IPS DF 4.7 (cell line): ENCODE measurements at regions not wholly inside any gene's neighbourhood (a gene's known extent, or its start where the extent isn't known, plus 50 kb on each side); places are given as distances from the start of the nearest gene placed in this dataset.
"Not testable (repeated sequence)": the region's sequence is repeated elsewhere in the genome, so short reads cannot be mapped to it uniquely, and the experiment has no call there.

ENCODE experiments used
- DNase-seq: peaks from one replicate; pipeline ENCODE4 v3.0.0-alpha.2; 2013; ENCODE audit warnings: low spot score; ENCODE audit errors: extremely low read depth

DNA sequence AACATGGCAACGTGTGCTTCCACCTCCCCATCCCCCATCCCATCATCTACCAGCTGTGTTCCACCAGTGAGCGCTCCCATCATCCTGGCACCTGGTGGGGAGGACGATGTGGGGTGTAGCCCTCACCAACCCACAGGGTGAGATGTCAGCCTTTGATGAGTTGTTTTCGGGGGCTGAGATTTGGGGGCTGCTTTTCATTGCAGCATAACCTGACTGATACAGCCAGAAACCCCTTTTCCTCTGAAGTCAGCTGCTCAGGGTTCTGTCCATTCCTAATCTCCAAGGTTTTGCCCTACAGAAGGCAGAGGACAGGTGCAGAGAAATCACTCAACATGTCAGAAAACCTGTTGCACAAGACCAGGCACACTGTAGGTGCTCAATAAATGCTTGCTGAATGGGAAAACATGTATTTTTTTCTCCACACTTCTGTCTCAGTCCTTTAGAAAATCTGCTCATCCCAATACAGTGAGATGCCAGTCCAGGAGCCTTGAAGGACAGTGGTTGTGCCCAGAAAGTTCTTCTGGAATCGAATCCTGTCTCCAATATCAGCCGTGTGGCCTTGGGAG is 239.8 kb downstream of the RBM19 start:
- DNase-seq: no peak

DNA sequence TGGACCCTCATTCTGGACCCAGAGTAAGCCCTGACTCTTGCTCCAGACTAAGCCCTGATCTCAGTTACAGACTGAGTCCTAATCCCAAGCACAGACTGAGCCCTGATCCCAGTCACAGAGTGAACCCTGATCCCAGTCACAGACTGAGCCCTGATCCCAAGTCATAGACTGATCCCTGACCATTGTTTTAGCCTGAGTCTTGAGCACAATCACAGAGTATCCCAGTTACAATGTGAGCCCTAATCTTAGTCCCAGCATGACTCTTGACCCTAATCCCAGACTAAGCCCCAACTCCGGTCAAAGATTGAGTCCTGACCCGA is 240.6 kb downstream of the RBM19 start:
- DNase-seq: no peak

- DNase-seq: no peak
These were observed 241.2 kb downstream of the RBM19 start for GRCh38 chr12:113724794-113725556.

DNA sequence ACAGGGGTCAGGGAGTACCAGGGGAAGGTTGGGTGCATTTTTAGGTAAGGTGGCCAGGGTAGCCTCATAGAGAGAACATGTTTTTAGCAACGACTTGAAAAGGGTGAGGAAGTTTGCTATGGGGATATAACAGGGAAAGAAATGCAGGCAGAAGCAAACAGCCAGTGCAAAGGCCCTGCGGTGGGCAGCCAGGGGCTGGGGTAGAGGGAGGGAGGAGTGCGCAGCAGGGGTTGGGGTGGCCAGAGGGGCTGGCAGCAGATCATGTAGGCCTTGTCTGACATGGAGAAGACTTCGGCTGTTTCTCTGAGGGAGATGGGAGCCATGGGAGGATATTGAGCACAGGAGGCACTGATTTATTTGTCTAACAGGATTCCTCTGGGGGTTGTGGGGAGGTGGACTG is 242.5 kb downstream of the RBM19 start:
- DNase-seq: no peak

- no peak for DNase-seq
These were observed 243.4 kb downstream of the RBM19 start for GRCh38 chr12:113722747-113723146.

DNA sequence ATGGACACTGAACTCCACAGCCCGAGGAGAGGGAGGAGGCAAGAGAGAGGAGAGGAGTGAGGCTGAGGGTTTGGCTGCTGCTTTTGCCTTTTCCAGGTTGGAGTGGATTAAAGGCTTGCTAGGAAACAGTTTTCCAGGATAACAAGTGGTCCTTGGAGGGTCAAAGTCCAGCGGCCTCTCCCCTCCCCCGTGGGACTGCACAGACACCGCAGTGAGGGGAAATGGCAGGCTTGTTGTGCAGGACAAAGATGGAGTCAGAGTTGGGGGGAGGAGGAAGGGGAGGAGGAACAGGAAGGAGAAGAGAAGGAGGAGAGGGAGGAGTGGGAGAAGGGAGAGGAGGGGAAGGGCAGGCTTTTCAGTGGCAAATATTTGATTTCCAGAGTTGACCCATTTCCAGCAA is 245.5 kb downstream of the RBM19 start:
- no peak for DNase-seq

DNA sequence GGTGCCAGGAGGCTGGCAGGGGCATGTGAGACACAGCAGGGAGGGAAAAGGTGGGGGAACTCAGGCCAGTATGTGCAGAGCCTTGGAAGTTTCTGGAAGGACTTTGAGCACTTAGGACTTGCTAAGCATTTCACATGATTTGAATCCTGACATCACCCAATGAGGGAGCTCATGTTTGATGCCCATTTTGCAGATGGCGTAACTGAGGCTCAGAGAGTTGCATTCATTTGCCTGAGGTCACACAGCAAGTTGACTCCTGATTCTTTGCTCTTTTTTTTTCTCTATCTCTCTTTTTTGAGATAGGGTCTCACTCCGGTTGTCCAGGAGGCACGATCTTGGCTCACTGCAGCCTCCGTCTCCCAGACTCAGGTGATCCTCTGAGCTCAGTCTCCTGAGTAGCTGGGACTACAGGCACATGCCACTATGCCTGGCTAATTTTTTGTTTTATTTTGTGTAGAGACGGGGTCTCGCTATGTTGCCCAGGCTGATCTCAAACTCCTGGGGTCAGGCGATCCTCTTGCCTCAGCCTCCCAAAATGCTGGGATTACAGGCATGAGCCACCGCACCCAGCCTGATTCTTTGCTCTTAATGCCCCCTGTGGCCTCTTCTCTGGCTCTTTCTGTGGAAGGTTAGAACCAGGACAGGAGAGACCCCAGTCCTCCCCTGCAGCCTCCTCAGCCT is 246.1 kb downstream of the RBM19 start:
- no peak for DNase-seq

DNA sequence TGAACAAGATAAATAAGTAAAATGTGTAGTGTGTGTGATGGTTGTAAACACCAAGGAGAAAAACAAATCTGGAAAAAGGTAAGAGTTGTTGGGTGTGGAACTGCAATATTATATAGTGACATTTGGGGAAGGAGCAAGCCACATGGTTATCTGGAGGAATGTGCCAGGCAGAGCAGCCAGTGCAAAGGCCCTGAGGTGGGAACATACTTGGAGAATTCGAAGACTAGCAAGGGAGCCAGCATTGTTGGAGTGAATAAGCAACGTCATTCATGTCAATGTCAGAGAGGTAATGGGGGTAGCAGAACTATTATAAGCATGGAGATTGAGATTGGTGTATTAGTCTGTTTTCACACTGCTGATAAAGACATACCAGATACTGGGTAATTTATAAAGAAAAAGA is 241.5 kb upstream of the LHX5 start:
- no peak for DNase-seq

GRCh38 chr12:113712481-113712880 is 240.8 kb upstream of the LHX5 start:
- no peak for DNase-seq

DNA sequence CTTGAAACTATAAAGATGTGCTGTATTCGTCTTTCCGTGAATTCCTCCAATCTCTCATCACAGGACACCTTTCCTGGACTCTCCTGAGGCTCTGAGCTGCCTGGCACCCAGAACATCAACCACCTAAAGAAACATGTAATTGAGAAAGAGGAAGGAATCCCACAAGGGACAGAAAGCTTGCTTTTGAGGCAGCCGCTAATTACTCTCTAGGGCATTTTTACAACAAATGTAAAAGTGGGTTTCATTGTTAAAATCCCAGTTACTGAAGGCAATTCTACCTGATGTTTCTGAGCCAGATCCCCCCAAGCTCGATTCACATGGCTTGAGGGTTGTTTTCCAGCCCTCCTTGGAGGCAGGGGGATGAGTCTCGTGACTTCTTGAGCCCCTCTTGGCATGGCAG is 238.5 kb upstream of the LHX5 start:
- no peak for DNase-seq

DNA sequence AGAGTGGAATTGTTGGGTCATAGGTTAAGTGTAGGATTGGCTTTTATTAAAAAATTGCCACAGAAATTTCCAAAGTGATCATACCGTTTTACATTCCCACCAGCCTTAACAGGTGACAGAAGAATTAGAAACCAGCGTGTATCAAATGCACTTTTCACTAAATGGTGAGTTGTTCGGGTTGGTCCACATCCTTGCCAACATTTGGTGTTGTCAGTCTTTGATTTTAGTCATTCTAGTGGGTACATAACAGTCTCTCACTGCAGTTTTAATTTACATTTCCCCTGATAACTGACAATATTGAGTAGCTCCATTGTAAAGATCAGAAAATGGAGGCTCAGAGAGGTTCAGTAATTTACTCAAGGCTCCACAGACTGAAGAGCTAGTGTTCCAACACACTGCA is 237.8 kb upstream of the LHX5 start:
- DNase-seq: no peak

DNA sequence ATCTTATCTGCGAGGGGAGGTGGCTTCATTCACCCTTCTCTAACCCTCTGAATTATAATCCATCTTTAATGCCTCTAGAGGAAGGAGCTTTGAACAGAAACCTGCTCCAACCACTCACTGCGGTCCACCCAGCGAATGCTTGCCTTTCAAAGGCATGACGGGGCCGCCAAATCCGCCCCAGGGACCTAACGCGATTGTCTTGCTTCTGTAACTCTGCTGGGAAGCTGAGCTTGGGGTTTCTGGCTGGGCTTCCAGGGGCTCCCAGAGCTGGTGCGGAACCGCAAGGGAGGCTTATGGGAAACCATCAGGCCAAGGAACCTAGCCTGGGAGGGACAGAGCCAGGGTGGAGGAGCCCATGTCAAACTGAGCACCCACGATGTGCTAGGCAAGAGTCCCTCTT is 231.2 kb upstream of the LHX5 start:
- no peak for DNase-seq

DNA sequence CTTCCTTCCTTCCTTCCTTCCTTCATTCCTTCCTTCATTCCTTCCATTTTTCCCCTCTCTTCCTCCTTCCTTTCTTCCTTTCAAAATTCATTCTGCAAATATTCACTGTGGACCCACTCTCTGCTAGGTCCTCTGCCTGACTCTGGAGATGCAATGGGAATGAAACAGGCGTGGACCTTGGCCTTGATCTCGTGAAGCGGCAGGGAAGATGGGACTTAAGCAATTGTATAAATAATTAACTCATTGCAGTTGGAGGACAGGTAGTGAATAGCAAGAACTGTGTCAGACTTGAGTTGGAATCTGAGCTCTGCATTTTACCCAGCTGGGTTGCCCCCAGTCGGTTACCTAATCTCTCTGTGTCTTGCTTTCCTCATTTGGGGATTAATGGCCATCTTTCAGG is 230.6 kb upstream of the LHX5 start:
- no peak for DNase-seq

- DNase-seq: no peak
These were observed 229.3 kb upstream of the LHX5 start for GRCh38 chr12:113700943-113701342.

GRCh38 chr12:113699984-113700383 is 228.3 kb upstream of the LHX5 start:
- not testable (repeated sequence) for DNase-seq

GRCh38 chr12:113698510-113698858 is 226.8 kb upstream of the LHX5 start:
- DNase-seq: no peak

GRCh38 chr12:113697651-113698509 is 226.2 kb upstream of the LHX5 start:
- DNase-seq: no peak

DNA sequence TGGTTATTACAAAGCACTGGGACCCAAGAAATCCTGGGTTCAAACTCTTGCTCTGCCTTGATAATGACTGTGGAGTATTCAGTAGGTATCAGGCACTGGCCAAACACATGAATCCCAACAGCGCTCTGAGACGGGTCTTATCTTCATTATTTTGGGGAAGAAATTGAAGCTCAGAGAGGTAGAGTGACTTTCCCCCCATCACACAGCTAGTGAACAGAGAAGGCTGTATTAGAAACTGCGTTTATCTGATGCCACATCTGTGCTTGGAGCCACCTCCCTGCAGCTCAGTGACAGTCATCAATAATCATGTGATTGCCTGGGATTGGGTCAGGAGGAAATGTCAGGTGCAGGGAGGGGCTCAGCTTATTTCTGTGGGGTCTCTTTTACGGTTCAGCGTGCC is 225.4 kb upstream of the LHX5 start:
- DNase-seq: no peak

DNA sequence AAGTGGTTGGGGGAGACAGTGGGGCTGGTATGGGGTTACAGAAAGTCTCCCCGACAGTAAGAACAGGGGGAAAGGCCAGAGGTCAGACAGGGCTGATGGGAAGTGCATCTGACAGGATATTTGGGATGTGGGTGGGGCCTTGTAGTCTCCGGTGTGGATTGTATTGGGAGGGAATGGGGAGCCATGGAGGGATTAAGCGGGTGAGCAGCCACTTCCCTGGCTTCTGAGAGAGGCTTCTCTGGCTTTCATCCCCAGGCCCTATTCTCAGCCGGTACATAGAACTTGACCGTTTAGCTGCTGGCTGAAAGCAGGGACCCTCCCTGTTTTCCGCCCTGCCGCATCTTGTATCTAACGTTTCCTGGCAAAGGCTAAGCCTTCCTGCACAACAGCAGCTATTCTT is 222.0 kb upstream of the LHX5 start:
- no peak for DNase-seq

DNA sequence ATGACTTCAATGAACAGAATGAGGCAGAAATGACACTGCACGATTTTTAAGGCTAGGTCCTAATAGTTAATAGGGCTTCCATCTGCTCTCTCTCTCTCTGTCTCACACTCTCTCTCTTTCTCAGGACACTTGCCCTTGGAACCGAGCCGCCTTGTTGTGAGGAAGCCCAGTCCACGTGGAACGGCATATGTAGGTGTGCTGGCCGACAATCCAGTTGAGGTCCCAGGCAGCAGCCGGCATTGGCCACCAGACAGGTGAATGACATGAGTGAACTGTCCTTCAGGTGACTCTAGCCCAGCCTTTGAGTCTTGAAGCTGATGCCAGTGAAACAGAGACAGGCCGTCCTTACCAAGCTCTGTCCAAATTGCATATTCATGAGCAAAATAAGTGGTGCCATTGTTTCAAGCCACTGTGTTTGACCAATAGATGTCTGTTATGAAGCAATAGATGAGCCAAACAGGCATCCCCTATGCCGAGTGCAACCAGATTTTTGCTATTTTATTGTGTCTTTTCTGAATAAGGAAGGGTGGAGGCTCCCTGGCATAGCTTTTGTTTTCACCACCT is 217.5 kb upstream of the LHX5 start:
- DNase-seq: no peak

GRCh38 chr12:113688313-113688712 is 216.6 kb upstream of the LHX5 start:
- no peak for DNase-seq
